K562 (cell line): ENCODE measurements at regions not wholly inside any gene's neighbourhood (a gene's known extent, or its start where the extent isn't known, plus 50 kb on each side); places are given as distances from the start of the nearest gene placed in this dataset.

Experiments
- ATAC-seq: fragments of 200-7000 bp; cut with Tn5 transposase; 3 replicates; pipeline ENCODE4 v1.9.1; 2020; ENCODE audit warnings: moderate library complexity
- BruUV-seq: library from RNA; stranded (reverse); fragments of 400-500 nt; replicated peaks from 2 replicates; lab custom pipeline; 2021; lab: Mats Ljungman, UMichigan
- CTCF ChIA-PET: fragments of 300-600 bp; formaldehyde crosslinking; extraction: SDS; loops from one replicate; lab custom pipeline; 2021; ENCODE audit warnings: low intra/inter-chr PET ratio; lab: Yijun Ruan, JAX
- POLR2A ChIA-PET: fragments of 300-600, 350-650 bp; sonication (Branson Sonifier 250); formaldehyde crosslinking; extraction: SDS; loops from one replicate; lab custom pipeline; 2021; ENCODE audit warnings: antibody characterized with exemption, inconsistent platforms; lab: Yijun Ruan, JAX
- DNase-seq, 4 experiments: peaks; one replicate each; pipeline versions ENCODE4 v3.0.0 to v3.0.0-alpha.2; 2011 to 2018; ENCODE audit warnings: low spot score in 3 of 4, mixed read lengths in 3 of 4; ENCODE audit errors: extremely low read depth in 1 of 4
- FAIRE-seq: peaks from 2 replicates; lab custom pipeline; 2011; peaks lifted over from hg19 to GRCh38; lab: Jason Lieb, UNC
- H2AFZ ChIP-seq: 2 replicates; pipeline ENCODE4 v1.6.0; 2011; ENCODE audit warnings: low read depth, low read length, control low read depth, inconsistent platforms
- H3K27ac ChIP-seq: fragments of 200-600 bp; 3 replicates; pipeline ENCODE4 v1.8.0; 2011; ENCODE audit warnings: low read depth, mild to moderate bottlenecking, control low read depth, inconsistent platforms, low read length, moderate library complexity, mixed read lengths; ENCODE audit errors: extremely low read depth
- H3K27me3 ChIP-seq, 2 experiments: fragments of 300-600 bp in 1 of 2; 2 replicates in 1 of 2; 3 replicates in 1 of 2; pipeline versions ENCODE4 v1.6.0 to v1.8.0; 2011; ENCODE audit warnings: inconsistent platforms in 2 of 2, low read length in 2 of 2, mild to moderate bottlenecking in 1 of 2, mixed read lengths in 1 of 2, moderate library complexity in 1 of 2; ENCODE audit not compliant: control insufficient read depth in 2 of 2, insufficient read depth in 2 of 2
- H3K36me3 ChIP-seq: fragments of 300-600 bp; 3 replicates; pipeline ENCODE4 v1.8.0; 2011; ENCODE audit warnings: mild to moderate bottlenecking, low read length, inconsistent platforms; ENCODE audit not compliant: control insufficient read depth, insufficient read depth
- H3K4me1 ChIP-seq, 2 experiments: fragments of 200-600 bp in 1 of 2; replicated peaks in 1 of 2; 2 replicates in 1 of 2; 3 replicates in 1 of 2; pipeline versions ENCODE4 v1.5.1 to v1.8.0; 2011; ENCODE audit warnings: inconsistent platforms in 2 of 2, low read length in 2 of 2, mild to moderate bottlenecking in 1 of 2, mixed read lengths in 1 of 2, moderate library complexity in 1 of 2; ENCODE audit not compliant: control insufficient read depth in 2 of 2, insufficient read depth in 2 of 2
- H3K4me2 ChIP-seq: 2 replicates; pipeline ENCODE4 v1.6.1; 2011; ENCODE audit warnings: low read length, control low read depth, inconsistent platforms, mixed read lengths; ENCODE audit not compliant: insufficient read depth
- H3K4me3 ChIP-seq: fragments of 200-600 bp; sonication (generic), shearing (Covaris generic); 2 replicates; pipeline ENCODE4 v1.5.1; 2016; ENCODE audit warnings: control low read depth, inconsistent platforms
- H3K79me2 ChIP-seq: fragments of 200-600 bp; 3 replicates; pipeline ENCODE4 v1.8.0; 2011; ENCODE audit warnings: low read length, inconsistent platforms; ENCODE audit not compliant: control insufficient read depth, insufficient read depth
- H3K9ac ChIP-seq, 2 experiments: 2 replicates each; pipeline versions ENCODE4 v1.6.0 to v1.6.1; 2011; ENCODE audit warnings: low read depth in 2 of 2, low read length in 2 of 2, control low read depth in 1 of 2, inconsistent platforms in 1 of 2, mild to moderate bottlenecking in 1 of 2, mixed read lengths in 1 of 2; ENCODE audit not compliant: insufficient read depth in 1 of 2
- H3K9me1 ChIP-seq: one replicate; pipeline ENCODE4 v1.6.0; 2011; ENCODE audit warnings: inconsistent platforms, mild to moderate bottlenecking, low read length, moderate library complexity; ENCODE audit not compliant: control insufficient read depth, insufficient read depth
- H3K9me3 ChIP-seq: replicated peaks from 2 replicates; pipeline ENCODE4 v1.5.1; 2011; ENCODE audit warnings: low read depth, low read length, inconsistent platforms; ENCODE audit not compliant: control insufficient read depth, insufficient read depth
- H4K20me1 ChIP-seq: replicated peaks from 2 replicates; pipeline ENCODE4 v1.6.1; 2011; ENCODE audit warnings: low read length, inconsistent platforms, mixed read lengths; ENCODE audit not compliant: control insufficient read depth, insufficient read depth
- CCAR2 ChIP-seq: fragments of 200-400 bp; formaldehyde crosslinking; IDR thresholded peaks from 2 replicates; pipeline ENCODE4 v1.6.1; 2017; ENCODE audit warnings: mild to moderate bottlenecking, low read depth, low read length
- FOSL1 ChIP-seq: fragments of 200-800 bp; sonication (Bioruptor generic); conservative IDR thresholded peaks from 2 replicates; pipeline ENCODE4 v1.6.1; 2016; ENCODE audit warnings: missing genetic modification characterization, missing compliant biosample characterization
- MBD2 ChIP-seq: sonication (generic); IDR thresholded peaks from 2 replicates; pipeline ENCODE4 v1.6.1; 2016; ENCODE audit warnings: low read depth, borderline replicate concordance
- NR1H2 ChIP-seq: sonication (generic); formaldehyde crosslinking; IDR thresholded peaks from 2 replicates; pipeline ENCODE4 v1.4.0; 2020; ENCODE audit warnings: mild to moderate bottlenecking, missing genetic modification reagents
- NR2C1 ChIP-seq, 2 experiments: fragments of 450-650 bp; IDR thresholded peaks; 2 replicates each; pipeline ENCODE4 v1.6.1; 2017; ENCODE audit warnings: mild to moderate bottlenecking in 2 of 2, antibody characterized with exemption in 1 of 2, inconsistent platforms in 1 of 2, missing compliant biosample characterization in 1 of 2, missing genetic modification characterization in 1 of 2
- SUPT5H ChIP-seq: fragments of 450-650 bp; IDR thresholded peaks from 2 replicates; pipeline ENCODE4 v1.6.1; 2016
- ZNF175 ChIP-seq: fragments of 200-800 bp; sonication (Bioruptor generic); IDR thresholded peaks from 2 replicates; pipeline ENCODE4 v1.6.1; 2016; ENCODE audit warnings: low read depth, mild to moderate bottlenecking, missing genetic modification characterization, missing compliant biosample characterization
- ZNF3 ChIP-seq: fragments of 250-450 bp; sonication (Bioruptor Pico); IDR thresholded peaks from 2 replicates; pipeline ENCODE4 v1.5.0; 2021; ENCODE audit warnings: mild to moderate bottlenecking, moderate library complexity
- ZNF436 ChIP-seq: fragments of 250-450, 450-650 bp; sonication (Bioruptor Pico); formaldehyde crosslinking; IDR thresholded peaks from 2 replicates; pipeline ENCODE4 v1.7.0; 2020; ENCODE audit warnings: mild to moderate bottlenecking
- WGBS: fragments of 100-300 bp; shearing (Covaris generic); methylation state at CpG from one replicate; pipeline ENCODE4 v1.1.6; 2016; ENCODE audit warnings: low coverage, mixed read lengths; ENCODE audit not compliant: insufficient coverage; ENCODE audit errors: missing lambda C conversion rate; 5-methylcytosine and 5-hydroxymethylcytosine counted together
- in situ Hi-C: fragments of 300-500 bp; cut with MboI; formaldehyde crosslinking; loops from 4 replicates; pipeline ENCODE4 v1.15.0; 2018; ENCODE audit warnings: inconsistent platforms, mixed read lengths
- intact Hi-C: fragments of 100-400 bp; cut with micrococcal nuclease; formaldehyde crosslinking; loops from 2 replicates; pipeline ENCODE4 v1.14.2; 2022
- TF ChIP-seq, protein P1 (sequence below), 3 experiments: fragments of 200-800 bp in 1 of 3; sonication (Bioruptor generic) in 1 of 3; sonication (generic) in 1 of 3; formaldehyde crosslinking in 1 of 3; IDR thresholded peaks; 2 replicates each; pipeline versions ENCODE4 v1.6.1 to v1.8.0; 2016 to 2022; ENCODE audit warnings: mild to moderate bottlenecking in 2 of 3, missing compliant biosample characterization in 2 of 3, missing genetic modification characterization in 2 of 3, missing genetic modification reagents in 1 of 3
- TF ChIP-seq, protein P2 (sequence below): fragments of 450-650 bp; formaldehyde crosslinking; IDR thresholded peaks from 2 replicates; pipeline ENCODE4 v1.4.0; 2020; ENCODE audit warnings: mild to moderate bottlenecking, moderate library complexity
- TF ChIP-seq, protein P3 (sequence below): fragments of 450-650 bp; conservative IDR thresholded peaks from 2 replicates; pipeline ENCODE4 v1.6.1; 2016; ENCODE audit warnings: missing genetic modification characterization, low read depth, mild to moderate bottlenecking, control low read depth, missing compliant biosample characterization
- TF ChIP-seq, protein P4 (sequence below): sonication (generic); formaldehyde crosslinking; IDR thresholded peaks from 2 replicates; pipeline ENCODE4 v1.8.1; 2023; ENCODE audit warnings: mild to moderate bottlenecking, missing genetic modification reagents
- TF ChIP-seq, protein P5 (sequence below), 2 experiments: fragments of 450-650 bp; IDR thresholded peaks; 2 replicates each; pipeline ENCODE4 v1.6.1; 2016

DNA sequence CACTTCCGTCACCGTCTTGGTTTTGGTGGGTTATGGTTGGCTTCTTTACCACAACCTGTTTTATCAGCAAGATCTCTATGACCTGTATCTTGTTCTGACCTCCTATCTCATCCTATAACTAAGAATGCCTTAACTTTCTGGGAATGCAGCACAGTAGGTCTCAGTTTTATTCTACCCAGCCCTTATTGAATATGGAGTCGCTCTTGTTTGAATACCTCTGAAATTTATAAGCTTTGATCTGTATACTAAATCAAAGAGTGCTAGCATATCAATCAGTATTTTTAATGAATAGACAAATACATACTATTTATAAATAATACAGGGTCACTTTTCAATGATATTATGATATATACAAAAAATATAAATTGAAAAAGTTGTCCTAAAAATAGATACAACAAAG is 690.0 kb downstream of the TRAM1L1 start (continued):
- TF ChIP-seq, protein P1, sequence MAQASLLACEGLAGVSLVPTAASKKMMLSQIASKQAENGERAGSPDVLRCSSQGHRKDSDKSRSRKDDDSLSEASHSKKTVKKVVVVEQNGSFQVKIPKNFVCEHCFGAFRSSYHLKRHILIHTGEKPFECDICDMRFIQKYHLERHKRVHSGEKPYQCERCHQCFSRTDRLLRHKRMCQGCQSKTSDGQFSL (CRISPR knock-in tag; IDR thresholded peaks at IDR 0.05), result no peak
- TF ChIP-seq, protein P1 (tag; IDR thresholded peaks at IDR 0.05), result no peak
- TF ChIP-seq ZNF175 (peak; percentile 66; the same call in 1 of the 2 replicates), NR2C1 (IDR thresholded peaks at IDR 0.05) (no peak), NR2C1 (tag; IDR thresholded peaks at IDR 0.05) (peak; percentile 29; the same call in 1 of the 2 replicates), MBD2 (no peak), NR1H2 (no peak), ZNF3 (CRISPR knock-in tag) (no peak)
- TF ChIP-seq, protein P2, sequence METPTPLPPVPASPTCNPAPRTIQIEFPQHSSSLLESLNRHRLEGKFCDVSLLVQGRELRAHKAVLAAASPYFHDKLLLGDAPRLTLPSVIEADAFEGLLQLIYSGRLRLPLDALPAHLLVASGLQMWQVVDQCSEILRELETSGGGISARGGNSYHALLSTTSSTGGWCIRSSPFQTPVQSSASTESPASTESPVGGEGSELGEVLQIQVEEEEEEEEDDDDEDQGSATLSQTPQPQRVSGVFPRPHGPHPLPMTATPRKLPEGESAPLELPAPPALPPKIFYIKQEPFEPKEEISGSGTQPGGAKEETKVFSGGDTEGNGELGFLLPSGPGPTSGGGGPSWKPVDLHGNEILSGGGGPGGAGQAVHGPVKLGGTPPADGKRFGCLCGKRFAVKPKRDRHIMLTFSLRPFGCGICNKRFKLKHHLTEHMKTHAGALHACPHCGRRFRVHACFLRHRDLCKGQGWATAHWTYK (CRISPR knock-in tag), result no peak
- TF ChIP-seq, all 486 proteins: peak for 4

DNA sequence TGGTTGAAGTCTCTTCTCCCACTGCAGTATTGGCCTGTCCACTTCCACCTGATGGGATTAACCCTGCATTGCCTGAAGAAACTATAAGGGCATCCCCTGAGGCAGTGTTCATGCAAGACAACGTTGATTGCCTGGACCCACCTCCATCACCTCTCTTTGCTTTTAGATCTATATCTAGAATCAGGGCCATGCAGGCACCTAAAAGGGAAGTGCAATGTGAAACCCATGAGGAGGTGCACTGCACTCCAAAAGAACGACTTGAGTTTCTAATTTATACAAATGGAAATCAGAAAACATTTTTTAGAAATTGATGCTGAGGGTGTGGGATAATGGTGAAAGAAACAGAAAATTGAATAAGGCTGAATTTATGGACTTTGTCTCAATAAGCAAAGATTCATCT is 694.4 kb downstream of the TRAM1L1 start:
- H3K27ac ChIP-seq, result no peak overlapping the region
- FAIRE-seq, result no peak
- TF ChIP-seq CCAR2, result no peak
- no peak for TF ChIP-seq FOSL1 (tag)
- TF ChIP-seq ZNF436 (CRISPR knock-in tag), result no peak
- no peak for TF ChIP-seq SUPT5H
- TF ChIP-seq, protein P3, sequence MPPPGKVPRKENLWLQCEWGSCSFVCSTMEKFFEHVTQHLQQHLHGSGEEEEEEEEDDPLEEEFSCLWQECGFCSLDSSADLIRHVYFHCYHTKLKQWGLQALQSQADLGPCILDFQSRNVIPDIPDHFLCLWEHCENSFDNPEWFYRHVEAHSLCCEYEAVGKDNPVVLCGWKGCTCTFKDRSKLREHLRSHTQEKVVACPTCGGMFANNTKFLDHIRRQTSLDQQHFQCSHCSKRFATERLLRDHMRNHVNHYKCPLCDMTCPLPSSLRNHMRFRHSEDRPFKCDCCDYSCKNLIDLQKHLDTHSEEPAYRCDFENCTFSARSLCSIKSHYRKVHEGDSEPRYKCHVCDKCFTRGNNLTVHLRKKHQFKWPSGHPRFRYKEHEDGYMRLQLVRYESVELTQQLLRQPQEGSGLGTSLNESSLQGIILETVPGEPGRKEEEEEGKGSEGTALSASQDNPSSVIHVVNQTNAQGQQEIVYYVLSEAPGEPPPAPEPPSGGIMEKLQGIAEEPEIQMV (tag), result no peak
- TF ChIP-seq, protein P4, sequence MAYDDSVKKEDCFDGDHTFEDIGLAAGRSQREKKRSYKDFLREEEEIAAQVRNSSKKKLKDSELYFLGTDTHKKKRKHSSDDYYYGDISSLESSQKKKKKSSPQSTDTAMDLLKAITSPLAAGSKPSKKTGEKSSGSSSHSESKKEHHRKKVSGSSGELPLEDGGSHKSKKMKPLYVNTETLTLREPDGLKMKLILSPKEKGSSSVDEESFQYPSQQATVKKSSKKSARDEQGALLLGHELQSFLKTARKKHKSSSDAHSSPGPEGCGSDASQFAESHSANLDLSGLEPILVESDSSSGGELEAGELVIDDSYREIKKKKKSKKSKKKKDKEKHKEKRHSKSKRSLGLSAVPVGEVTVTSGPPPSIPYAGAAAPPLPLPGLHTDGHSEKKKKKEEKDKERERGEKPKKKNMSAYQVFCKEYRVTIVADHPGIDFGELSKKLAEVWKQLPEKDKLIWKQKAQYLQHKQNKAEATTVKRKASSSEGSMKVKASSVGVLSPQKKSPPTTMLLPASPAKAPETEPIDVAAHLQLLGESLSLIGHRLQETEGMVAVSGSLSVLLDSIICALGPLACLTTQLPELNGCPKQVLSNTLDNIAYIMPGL, result no peak
- TF ChIP-seq, protein P5, sequence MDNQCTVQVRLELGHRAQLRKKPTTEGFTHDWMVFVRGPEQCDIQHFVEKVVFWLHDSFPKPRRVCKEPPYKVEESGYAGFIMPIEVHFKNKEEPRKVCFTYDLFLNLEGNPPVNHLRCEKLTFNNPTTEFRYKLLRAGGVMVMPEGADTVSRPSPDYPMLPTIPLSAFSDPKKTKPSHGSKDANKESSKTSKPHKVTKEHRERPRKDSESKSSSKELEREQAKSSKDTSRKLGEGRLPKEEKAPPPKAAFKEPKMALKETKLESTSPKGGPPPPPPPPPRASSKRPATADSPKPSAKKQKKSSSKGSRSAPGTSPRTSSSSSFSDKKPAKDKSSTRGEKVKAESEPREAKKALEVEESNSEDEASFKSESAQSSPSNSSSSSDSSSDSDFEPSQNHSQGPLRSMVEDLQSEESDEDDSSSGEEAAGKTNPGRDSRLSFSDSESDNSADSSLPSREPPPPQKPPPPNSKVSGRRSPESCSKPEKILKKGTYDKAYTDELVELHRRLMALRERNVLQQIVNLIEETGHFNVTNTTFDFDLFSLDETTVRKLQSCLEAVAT (IDR thresholded peaks at IDR 0.05), result no peak

More for the DNA sequence above, 694.4 kb downstream of the TRAM1L1 start:
- no peaks in the 10 kb centered on the region for H3K4me1 ChIP-seq
- no peaks in the 10 kb centered on the region for H3K9me1 ChIP-seq
- no peaks in the 10 kb centered on the region for H3K9me3 ChIP-seq
- no peaks in the 10 kb centered on the region for H3K27me3 ChIP-seq
- no peaks in the 10 kb centered on the region for H3K79me2 ChIP-seq
- no peak overlapping the region for H2AFZ ChIP-seq
- intact Hi-C loops, result no loop called here
- ChIA-PET POLR2A (no interaction called here), CTCF (no interaction called here)
- no peaks in the 10 kb centered on the region for H4K20me1 ChIP-seq
- WGBS, result 0% methylated on average over 2 of the region's 2 CpGs
- H3K36me3 ChIP-seq, result no peaks in the 10 kb centered on the region
- no peak overlapping the region for H3K9ac ChIP-seq
- ATAC-seq (no peak), DNase-seq (no peak)
- BruUV-seq, result no TSS peak
- in situ Hi-C loops, result no loop called here
- no peak overlapping the region for H3K4me2 ChIP-seq
- H3K4me3 ChIP-seq, result no peak overlapping the region
